ENCODE measurements at regions not wholly inside any gene's neighbourhood (a gene's known extent, or its start where the extent isn't known, plus 50 kb on each side); places are given as distances from the start of the nearest gene placed in this dataset.

GRCh38 chr4:128711361-128711760, 98.1 kb upstream of the JADE1 start:
- H3K36me3 ChIP-seq: no peaks in the 10 kb centered on the region
- in situ Hi-C loops (cut with MboI; ENCODE audit: low sequenced_read_pairs in 4 of 4): no loop called here
- no peak overlapping the region for H3K27ac ChIP-seq
- ATAC-seq (no peak), DNase-seq (no peak)
- intact Hi-C loops (cut with DNase I; ENCODE audit: low total_unique reads): no loop called here
- no peak overlapping the region for H3K4me3 ChIP-seq
- no peaks in the 10 kb centered on the region for H3K9me3 ChIP-seq
- H3K27me3 ChIP-seq: no peaks in the 10 kb centered on the region
- no peaks in the 10 kb centered on the region for H3K4me1 ChIP-seq
- TF ChIP-seq CTCF (IDR thresholded peaks at IDR 0.05 in 4 of 5, conservative IDR thresholded peaks at IDR 0.05 in 1 of 5): no peak
- TF ChIP-seq POLR2A (IDR thresholded peaks at IDR 0.05): no peak

GRCh38 chr4:128709268-128709667, 100.2 kb upstream of the JADE1 start:
- no peak for DNase-seq
- Histone ChIP-seq H3K27ac (no peak overlapping the region), H3K9me3 (no peaks in the 10 kb centered on the region), H3K4me1 (no peaks in the 10 kb centered on the region), H3K4me3 (no peak overlapping the region), H3K27me3 (no peaks in the 10 kb centered on the region), H3K36me3 (no peaks in the 10 kb centered on the region)
- intact Hi-C loops (cut with DNase I; ENCODE audit: low total_unique reads): no loop called here
- TF ChIP-seq POLR2A (IDR thresholded peaks at IDR 0.05) (no peak), CTCF (IDR thresholded peaks at IDR 0.05 in 4 of 5, conservative IDR thresholded peaks at IDR 0.05 in 1 of 5) (no peak)
- in situ Hi-C loops (cut with MboI; ENCODE audit: low sequenced_read_pairs in 4 of 4): no loop called here
- no peak for ATAC-seq

GRCh38 chr4:128707864-128708263, 101.6 kb upstream of the JADE1 start:
- H3K27me3 ChIP-seq: no peaks in the 10 kb centered on the region
- DNase-seq: no peak
- H3K27ac ChIP-seq: no peak overlapping the region
- TF ChIP-seq CTCF (IDR thresholded peaks at IDR 0.05 in 4 of 5, conservative IDR thresholded peaks at IDR 0.05 in 1 of 5) (no peak), POLR2A (IDR thresholded peaks at IDR 0.05) (no peak)
- H3K36me3 ChIP-seq: no peaks in the 10 kb centered on the region
- H3K4me3 ChIP-seq: no peak overlapping the region
- ATAC-seq: no peak
- intact Hi-C loops (cut with DNase I; ENCODE audit: low total_unique reads) (no loop called here), in situ Hi-C loops (cut with MboI; ENCODE audit: low sequenced_read_pairs in 4 of 4) (no loop called here)
- H3K9me3 ChIP-seq: no peaks in the 10 kb centered on the region
- no peaks in the 10 kb centered on the region for H3K4me1 ChIP-seq

GRCh38 chr4:128703948-128704347, 105.6 kb upstream of the JADE1 start:
- intact Hi-C loops (cut with DNase I; ENCODE audit: low total_unique reads) (no loop called here), in situ Hi-C loops (cut with MboI; ENCODE audit: low sequenced_read_pairs in 4 of 4) (no loop called here)
- no peaks in the 10 kb centered on the region for H3K27me3 ChIP-seq
- no peaks in the 10 kb centered on the region for H3K36me3 ChIP-seq
- TF ChIP-seq POLR2A (IDR thresholded peaks at IDR 0.05) (no peak), CTCF (IDR thresholded peaks at IDR 0.05 in 4 of 5, conservative IDR thresholded peaks at IDR 0.05 in 1 of 5) (no peak)
- H3K4me1 ChIP-seq: no peaks in the 10 kb centered on the region
- ATAC-seq: no peak
- no peak overlapping the region for H3K4me3 ChIP-seq
- DNase-seq: no peak
- H3K27ac ChIP-seq: no peak overlapping the region
- H3K9me3 ChIP-seq: no peaks in the 10 kb centered on the region

- H3K9me3 ChIP-seq: no peaks in the 10 kb centered on the region
- H3K4me1 ChIP-seq: no peaks in the 10 kb centered on the region
- ATAC-seq: no peak
- H3K27ac ChIP-seq: no peak overlapping the region
- H3K27me3 ChIP-seq: no peaks in the 10 kb centered on the region
- TF ChIP-seq CTCF (IDR thresholded peaks at IDR 0.05 in 4 of 5, conservative IDR thresholded peaks at IDR 0.05 in 1 of 5) (no peak), POLR2A (IDR thresholded peaks at IDR 0.05) (no peak)
- DNase-seq: no peak
- intact Hi-C loops (cut with DNase I; ENCODE audit: low total_unique reads) (no loop called here), in situ Hi-C loops (cut with MboI; ENCODE audit: low sequenced_read_pairs in 4 of 4) (no loop called here)
- no peaks in the 10 kb centered on the region for H3K36me3 ChIP-seq
- no peak overlapping the region for H3K4me3 ChIP-seq
These were observed 108.7 kb upstream of the JADE1 start for GRCh38 chr4:128700659-128701350.

Measured in gastrocnemius medialis (tissue), 4 donors.